Activated T-cell treated with anti-CD3 and anti-CD28 coated beads, Interleukin-2, amount 50 U/mL, for 4 hours (primary cell): ENCODE measurements at regions not wholly inside any gene's neighbourhood (a gene's known extent, or its start where the extent isn't known, plus 50 kb on each side); places are given as distances from the start of the nearest gene placed in this dataset.

Source experiments
- ATAC-seq, 2 donors: fragments of 200-7000 bp; cut with Tn5 transposase; one replicate each; pipeline ENCODE4 v1.10.0; 2021
- DNase-seq: peaks from one replicate; pipeline ENCODE4 v3.0.0-alpha.2; 2020
- H3K27me3 Mint-ChIP-seq: one replicate; pipeline ENCODE4 v1.8.0; 2021; ENCODE audit warnings: low read depth, mixed read lengths
- H3K36me3 Mint-ChIP-seq: one replicate; pipeline ENCODE4 v1.8.0; 2022; ENCODE audit warnings: mixed read lengths; ENCODE audit not compliant: insufficient read depth
- H3K4me1 Mint-ChIP-seq: one replicate; pipeline ENCODE4 v1.8.0; 2021; ENCODE audit warnings: low read depth, mixed read lengths
- H3K4me3 Mint-ChIP-seq: one replicate; pipeline ENCODE4 v1.8.0; 2021; ENCODE audit warnings: mild to moderate bottlenecking, moderate library complexity, mixed read lengths
- H3K9me3 Mint-ChIP-seq: one replicate; pipeline ENCODE4 v1.8.0; 2021; ENCODE audit warnings: mixed read lengths

GRCh38 chr18:11392980-11393885 is 216.2 kb upstream of the SLC35G4 start:
- no peaks in the 10 kb centered on the region for H3K36me3 Mint-ChIP-seq
- H3K9me3 Mint-ChIP-seq, result no peaks in the 10 kb centered on the region
- no peak for DNase-seq
- no peaks in the 10 kb centered on the region for H3K27me3 Mint-ChIP-seq
- no peak overlapping the region for H3K4me3 Mint-ChIP-seq
- no peaks in the 10 kb centered on the region for H3K4me1 Mint-ChIP-seq
- no peak for ATAC-seq

DNA sequence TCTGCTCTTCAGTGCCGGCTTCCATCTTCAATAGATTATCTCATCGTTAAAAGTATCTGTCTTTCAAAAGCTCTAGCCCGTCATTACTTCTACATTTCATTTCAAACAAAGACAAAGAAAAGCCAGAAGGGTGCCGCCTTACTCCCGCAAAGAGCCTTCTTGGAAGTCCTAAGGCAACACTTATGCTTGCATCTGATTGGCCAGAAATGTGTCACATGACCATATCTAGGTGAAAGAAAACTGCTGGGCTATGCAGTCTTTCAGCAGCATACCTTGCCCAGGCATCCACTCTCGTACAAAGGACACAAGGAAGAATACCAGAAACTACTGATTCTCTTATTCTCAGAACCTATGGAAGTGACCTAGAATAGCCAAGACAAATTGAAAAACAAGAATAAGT is 217.1 kb upstream of the SLC35G4 start:
- no peak for ATAC-seq

GRCh38 chr18:11391661-11392060 is 217.7 kb upstream of the SLC35G4 start:
- no peaks in the 10 kb centered on the region for H3K4me1 Mint-ChIP-seq
- H3K36me3 Mint-ChIP-seq, result no peaks in the 10 kb centered on the region

More for the DNA sequence above, 217.1 kb upstream of the SLC35G4 start:
- Mint-ChIP-seq H3K9me3 (no peaks in the 10 kb centered on the region), H3K4me1 (no peaks in the 10 kb centered on the region), H3K4me3 (no peak overlapping the region), H3K36me3 (no peaks in the 10 kb centered on the region), H3K27me3 (no peaks in the 10 kb centered on the region)
- no peak for DNase-seq

DNA sequence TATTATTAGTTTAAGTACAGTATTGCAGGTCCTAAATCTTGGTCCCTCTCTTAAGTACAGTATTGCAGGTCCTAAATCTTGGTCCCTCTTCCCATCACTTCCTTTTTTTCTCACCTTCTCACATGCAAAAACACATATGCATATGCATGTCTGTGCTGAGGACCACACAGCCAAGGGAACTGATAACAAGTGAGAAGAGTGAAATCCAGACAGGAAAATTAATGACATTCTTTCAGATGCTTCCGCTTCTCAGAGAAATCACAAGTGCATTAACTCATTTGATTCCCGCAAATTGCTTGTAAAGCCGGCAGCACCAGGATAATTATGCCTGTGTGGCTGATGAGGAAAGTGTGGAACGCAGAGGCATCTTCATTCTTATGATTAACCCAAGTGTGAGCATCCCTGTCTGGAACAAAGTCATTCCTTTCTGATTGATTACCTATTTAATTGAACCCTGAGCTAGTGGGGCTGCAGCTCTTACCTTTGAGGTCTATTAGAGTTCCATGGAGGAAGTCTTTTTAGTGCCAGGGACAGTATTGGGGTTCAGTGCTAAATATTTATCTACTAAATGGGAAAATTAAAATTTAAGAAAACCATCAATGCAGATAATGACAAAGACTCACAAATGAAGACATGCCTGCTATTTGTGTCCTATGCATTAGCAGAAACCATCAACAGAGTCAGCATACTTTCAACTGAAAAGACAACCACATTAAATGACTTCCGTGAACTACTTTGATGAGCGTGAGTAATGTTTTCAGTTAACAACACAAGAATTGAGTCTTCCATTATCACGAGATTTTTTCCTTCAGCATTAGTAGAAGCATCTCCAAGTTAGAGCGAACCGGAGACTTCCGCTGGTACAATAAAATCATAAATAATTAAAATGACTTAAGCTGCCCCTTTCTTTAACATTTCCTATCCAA is 220.4 kb upstream of the SLC35G4 start:
- Mint-ChIP-seq H3K4me3 (no peak overlapping the region), H3K4me1 (no peaks in the 10 kb centered on the region), H3K36me3 (no peaks in the 10 kb centered on the region), H3K9me3 (no peaks in the 10 kb centered on the region), H3K27me3 (no peaks in the 10 kb centered on the region)
- no peak for ATAC-seq
- no peak for DNase-seq

More at GRCh38 chr18:11391661-11392060, 217.7 kb upstream of the SLC35G4 start:
- Mint-ChIP-seq H3K9me3 (no peaks in the 10 kb centered on the region), H3K27me3 (no peaks in the 10 kb centered on the region), H3K4me3 (no peak overlapping the region)
- DNase-seq, result no peak
- no peak for ATAC-seq

DNA sequence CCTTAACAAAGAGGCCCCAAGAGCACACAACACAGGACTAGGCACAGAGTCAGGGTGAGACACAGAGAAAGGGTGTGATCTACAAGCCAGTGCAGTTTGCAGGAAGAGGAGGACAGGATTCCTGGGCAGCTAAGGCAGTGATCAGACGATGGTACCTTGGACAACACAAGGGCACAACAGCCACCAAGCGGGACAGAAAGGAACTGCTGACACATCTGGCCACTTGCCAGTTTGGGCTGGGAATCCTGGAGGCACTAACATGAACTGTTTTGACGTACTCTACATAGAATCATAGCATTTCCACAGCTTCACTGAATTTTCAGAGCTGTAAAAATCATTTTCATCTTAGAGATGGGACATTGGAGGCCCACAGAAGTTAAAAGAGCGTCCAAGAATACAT is 221.5 kb upstream of the SLC35G4 start:
- no peaks in the 10 kb centered on the region for H3K9me3 Mint-ChIP-seq
- no peak for DNase-seq

DNA sequence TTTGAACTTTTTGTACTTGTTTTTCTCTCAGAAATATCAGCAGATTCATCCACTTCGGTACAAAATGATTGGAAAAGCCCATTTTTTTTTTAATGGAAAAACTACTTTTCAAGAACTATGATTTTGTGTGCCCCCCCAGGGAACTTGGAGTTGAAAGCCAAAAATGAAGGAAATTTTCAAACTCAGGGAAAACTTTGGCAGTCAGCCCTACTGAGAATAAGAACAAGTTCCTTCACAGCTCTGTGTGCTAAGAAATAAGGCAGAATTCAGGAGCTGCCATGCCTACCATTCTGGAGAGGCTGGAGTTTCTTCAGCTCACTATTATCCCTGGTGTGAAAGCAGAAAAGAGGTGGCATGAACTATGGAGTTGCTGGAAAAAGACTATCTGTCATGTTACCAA is 226.0 kb upstream of the SLC35G4 start:
- Mint-ChIP-seq H3K4me1 (no peaks in the 10 kb centered on the region), H3K4me3 (no peak overlapping the region), H3K36me3 (no peaks in the 10 kb centered on the region), H3K27me3 (no peaks in the 10 kb centered on the region), H3K9me3 (no peaks in the 10 kb centered on the region)
- no peak for ATAC-seq
- no peak for DNase-seq

More for the DNA sequence above, 221.5 kb upstream of the SLC35G4 start:
- Mint-ChIP-seq H3K36me3 (no peaks in the 10 kb centered on the region), H3K27me3 (no peaks in the 10 kb centered on the region), H3K4me3 (no peak overlapping the region), H3K4me1 (no peaks in the 10 kb centered on the region)
- no peak for ATAC-seq

DNA sequence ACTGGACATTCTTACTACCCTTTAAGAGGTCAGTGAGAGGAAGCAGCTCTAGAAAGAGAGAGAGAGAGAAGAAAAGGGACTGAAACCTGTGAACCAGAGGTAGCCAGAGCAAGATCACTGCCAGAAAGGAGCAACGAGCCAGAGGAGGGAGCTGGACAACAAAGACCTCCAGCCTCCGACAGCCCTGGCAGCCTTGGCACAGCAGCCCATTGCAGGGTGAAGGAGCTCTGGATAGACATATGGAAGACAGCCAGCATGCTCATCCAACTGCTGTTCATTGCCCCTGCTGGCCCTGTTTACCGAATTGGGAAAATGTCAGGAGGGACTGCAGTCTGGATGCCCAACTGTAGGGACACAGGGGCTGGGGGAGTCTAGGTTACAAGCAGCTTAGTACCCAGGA is 228.4 kb upstream of the SLC35G4 start:
- no peaks in the 10 kb centered on the region for H3K4me1 Mint-ChIP-seq
- H3K4me3 Mint-ChIP-seq, result no peak overlapping the region
- ATAC-seq (no peak), DNase-seq (no peak)
- H3K36me3 Mint-ChIP-seq, result no peaks in the 10 kb centered on the region
- H3K9me3 Mint-ChIP-seq, result no peaks in the 10 kb centered on the region
- H3K27me3 Mint-ChIP-seq, result no peaks in the 10 kb centered on the region

GRCh38 chr18:11379660-11380059 is 229.7 kb upstream of the SLC35G4 start:
- ATAC-seq (no peak), DNase-seq (no peak)
- Mint-ChIP-seq H3K4me3 (no peak overlapping the region), H3K4me1 (no peaks in the 10 kb centered on the region), H3K9me3 (no peaks in the 10 kb centered on the region), H3K27me3 (no peaks in the 10 kb centered on the region), H3K36me3 (no peaks in the 10 kb centered on the region)

GRCh38 chr18:11377766-11378540 is 228.6 kb upstream of the PIEZO2 start:
- no peak overlapping the region for H3K4me3 Mint-ChIP-seq
- no peaks in the 10 kb centered on the region for H3K9me3 Mint-ChIP-seq
- no peaks in the 10 kb centered on the region for H3K27me3 Mint-ChIP-seq
- DNase-seq, result no peak
- no peaks in the 10 kb centered on the region for H3K4me1 Mint-ChIP-seq
- no peak for ATAC-seq
- no peaks in the 10 kb centered on the region for H3K36me3 Mint-ChIP-seq

DNA sequence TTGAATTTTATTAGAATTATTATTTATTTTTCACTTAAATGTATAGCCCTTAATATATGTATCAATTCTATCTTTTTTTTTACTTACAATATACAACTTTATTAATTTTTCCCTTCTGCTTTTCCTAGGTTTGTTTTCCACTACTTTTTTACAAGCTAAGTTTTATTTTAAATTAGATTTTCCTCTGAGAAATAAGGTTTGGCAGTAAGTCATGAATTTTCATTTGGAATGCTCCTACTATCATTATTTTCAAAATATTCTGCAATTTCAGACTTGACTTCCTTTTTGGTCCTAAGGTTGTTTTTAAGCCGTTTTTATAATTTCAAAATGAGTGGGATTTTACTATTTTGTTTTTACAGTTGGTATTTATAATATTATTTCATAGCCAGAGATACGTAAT is 222.8 kb upstream of the PIEZO2 start:
- no peak overlapping the region for H3K4me3 Mint-ChIP-seq
- no peaks in the 10 kb centered on the region for H3K27me3 Mint-ChIP-seq
- H3K4me1 Mint-ChIP-seq, result no peaks in the 10 kb centered on the region
- no peaks in the 10 kb centered on the region for H3K9me3 Mint-ChIP-seq
- ATAC-seq (no peak), DNase-seq (no peak)
- no peaks in the 10 kb centered on the region for H3K36me3 Mint-ChIP-seq

DNA sequence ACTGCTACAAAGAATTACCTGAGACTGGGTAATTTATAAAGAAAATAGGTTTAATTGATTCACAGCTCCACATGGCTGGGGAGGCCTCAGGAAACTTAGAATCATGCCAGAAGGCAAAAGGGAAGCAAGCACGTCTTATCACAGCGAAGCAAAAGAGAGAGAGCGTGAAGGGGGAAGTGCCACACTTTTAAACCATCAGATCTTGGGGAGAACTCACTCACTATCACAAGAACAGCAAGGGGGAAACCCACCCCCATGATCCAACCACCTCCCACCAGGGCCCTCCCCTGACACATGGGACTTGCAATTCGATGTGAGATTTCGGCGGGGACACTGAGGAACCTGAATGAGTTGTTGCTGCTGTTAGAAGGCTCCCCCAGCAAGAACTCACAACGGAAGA is 220.2 kb upstream of the PIEZO2 start:
- ATAC-seq (no peak), DNase-seq (no peak)
- Mint-ChIP-seq H3K27me3 (no peaks in the 10 kb centered on the region), H3K9me3 (no peaks in the 10 kb centered on the region), H3K4me3 (no peak overlapping the region), H3K4me1 (no peaks in the 10 kb centered on the region), H3K36me3 (no peaks in the 10 kb centered on the region)

GRCh38 chr18:11368020-11368419 is 218.7 kb upstream of the PIEZO2 start:
- ATAC-seq, result no peak
- Mint-ChIP-seq H3K36me3 (no peaks in the 10 kb centered on the region), H3K4me3 (no peak overlapping the region)

DNA sequence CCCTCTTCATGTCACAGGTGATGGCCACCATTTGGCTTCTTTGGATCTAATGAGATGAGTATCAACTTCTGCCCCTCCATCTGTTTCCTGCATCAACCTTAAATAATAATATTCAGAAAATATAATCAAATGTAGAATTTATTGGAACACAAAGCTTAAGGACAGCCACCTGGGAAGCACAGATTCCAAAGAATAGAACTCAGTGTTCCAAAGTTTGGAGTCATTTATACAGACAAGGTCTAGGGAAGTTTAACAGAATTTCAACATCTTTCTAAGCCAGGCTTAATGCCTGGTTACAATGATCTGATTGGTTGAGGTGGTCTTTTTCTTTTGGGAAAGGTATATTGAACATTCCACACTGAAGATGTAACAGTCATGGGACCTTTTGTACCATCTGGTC is 218.0 kb upstream of the PIEZO2 start:
- ATAC-seq, result no peak
- Mint-ChIP-seq H3K4me3 (no peak overlapping the region), H3K36me3 (no peaks in the 10 kb centered on the region), H3K9me3 (no peaks in the 10 kb centered on the region), H3K27me3 (no peaks in the 10 kb centered on the region), H3K4me1 (no peaks in the 10 kb centered on the region)
- DNase-seq, result no peak

More at GRCh38 chr18:11368020-11368419, 218.7 kb upstream of the PIEZO2 start:
- H3K27me3 Mint-ChIP-seq, result no peaks in the 10 kb centered on the region
- DNase-seq, result no peak
- no peaks in the 10 kb centered on the region for H3K9me3 Mint-ChIP-seq
- H3K4me1 Mint-ChIP-seq, result no peaks in the 10 kb centered on the region

GRCh38 chr18:11366410-11366809 is 217.0 kb upstream of the PIEZO2 start:
- DNase-seq, result no peak
- Mint-ChIP-seq H3K27me3 (no peaks in the 10 kb centered on the region), H3K4me1 (no peaks in the 10 kb centered on the region), H3K9me3 (no peaks in the 10 kb centered on the region), H3K4me3 (no peak overlapping the region), H3K36me3 (no peaks in the 10 kb centered on the region)
- no peak for ATAC-seq
